SK-N-MC (cell line): ENCODE measurements at regions not wholly inside any gene's neighbourhood (a gene's known extent, or its start where the extent isn't known, plus 50 kb on each side); places are given as distances from the start of the nearest gene placed in this dataset.

Experiments
- FOXP2 ChIP-seq: optimal IDR thresholded peaks from 2 replicates; pipeline ENCODE3; 2011; ENCODE audit warnings: mild to moderate bottlenecking, moderate library complexity; ENCODE audit not compliant: insufficient read depth; ENCODE audit errors: extremely low read length, control extremely low read depth
- POLR2AphosphoS5 ChIP-seq: IDR thresholded peaks from 2 replicates; pipeline ENCODE4 v1.6.1; 2012; ENCODE audit warnings: mild to moderate bottlenecking, low read depth, low read length, borderline replicate concordance

- no peak for TF ChIP-seq FOXP2
- no peak for TF ChIP-seq POLR2AphosphoS5
These were observed 2108.8 kb upstream of the PIK3C3 start for GRCh38 chr18:39846265-39846664.
